ENCODE measurements at regions not wholly inside any gene's neighbourhood (a gene's known extent, or its start where the extent isn't known, plus 50 kb on each side); places are given as distances from the start of the nearest gene placed in this dataset.

- TF ChIP-seq CTCF (IDR thresholded peaks at IDR 0.05; ENCODE audit: low read length) (no peak), EZH2 (optimal IDR thresholded peaks at IDR 0.05; ENCODE audit: low read depth, low read length) (no peak), EZH2phosphoT487 (IDR thresholded peaks at IDR 0.05; ENCODE audit: low read length) (no peak)
Observed at GRCh38 chr2:125701070-125701469, 954.9 kb upstream of the GYPC start.
